Calu3 (cell line): ENCODE measurements at regions not wholly inside any gene's neighbourhood (a gene's known extent, or its start where the extent isn't known, plus 50 kb on each side); places are given as distances from the start of the nearest gene placed in this dataset.
"Not testable (repeated sequence)": the region's sequence is repeated elsewhere in the genome, so short reads cannot be mapped to it uniquely, and the experiment has no call there.

Source experiments
- BruUV-seq: library from RNA; stranded (reverse); fragments of 400-500 nt; replicated peaks from 2 replicates; lab custom pipeline; 2021; lab: Mats Ljungman, UMichigan
- CTCF ChIA-PET: fragments of 300-600 bp; sonication (Branson Sonifier 250); formaldehyde crosslinking; loops from one replicate; lab custom pipeline; 2022; ENCODE audit warnings: antibody characterized with exemption; lab: Charles Lee
- DNase-seq: peaks from one replicate; pipeline ENCODE4 v3.0.0; 2022
- H3K27ac Mint-ChIP-seq: one replicate; pipeline ENCODE4 v1.8.0; 2022; ENCODE audit warnings: mixed read lengths; ENCODE audit not compliant: unreplicated experiment
- H3K27me3 Mint-ChIP-seq: one replicate; pipeline ENCODE4 v1.8.0; 2022; ENCODE audit warnings: mixed read lengths; ENCODE audit not compliant: unreplicated experiment
- H3K36me3 Mint-ChIP-seq: one replicate; pipeline ENCODE4 v1.8.0; 2022; ENCODE audit warnings: mild to moderate bottlenecking, moderate library complexity, mixed read lengths; ENCODE audit not compliant: insufficient read depth, unreplicated experiment
- H3K4me1 Mint-ChIP-seq: one replicate; pipeline ENCODE4 v1.8.0; 2022; ENCODE audit warnings: mild to moderate bottlenecking, low read depth, mixed read lengths; ENCODE audit not compliant: unreplicated experiment
- H3K4me3 Mint-ChIP-seq: one replicate; pipeline ENCODE4 v1.8.0; 2022; ENCODE audit warnings: mild to moderate bottlenecking, low read depth, moderate library complexity, mixed read lengths; ENCODE audit not compliant: unreplicated experiment
- H3K9me3 Mint-ChIP-seq: one replicate; pipeline ENCODE4 v1.8.0; 2022; ENCODE audit warnings: low read depth, mixed read lengths; ENCODE audit not compliant: unreplicated experiment
- intact Hi-C: fragments of 100-400 bp; cut with micrococcal nuclease; formaldehyde crosslinking; loops from one replicate; pipeline ENCODE4 v1.10.0; 2022; ENCODE audit not compliant: unreplicated experiment
- TF ChIP-seq, protein P1 (sequence below): fragments of 200-600 bp; IDR thresholded peaks from one replicate; pipeline ENCODE4 v1.8.0; 2022; ENCODE audit warnings: antibody characterized with exemption; ENCODE audit not compliant: unreplicated experiment

DNA sequence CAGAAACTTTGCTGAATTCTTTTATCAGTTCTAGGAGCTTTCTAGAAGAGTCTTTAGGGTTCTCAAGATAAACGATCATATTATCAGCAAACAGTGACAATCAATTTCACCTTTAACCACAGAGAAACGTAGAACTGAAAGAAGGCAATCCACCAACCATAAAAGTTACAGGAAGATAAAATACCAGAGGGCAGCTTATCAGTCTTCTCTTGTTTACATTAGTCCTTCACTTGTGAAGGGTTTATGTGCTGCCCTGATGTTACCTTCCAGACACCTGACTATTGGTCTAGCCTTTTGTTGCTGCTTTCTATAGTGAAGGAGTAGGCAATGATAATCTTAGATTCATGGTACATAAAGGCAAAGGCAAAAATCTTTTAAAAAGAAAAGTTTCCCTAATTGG lies 73.2 kb upstream of the EFCAB3 start:
- intact Hi-C loops: no loop called here
- CTCF ChIA-PET: no interaction called here
- no peak for DNase-seq
- H3K4me1 Mint-ChIP-seq: no peaks in the 10 kb centered on the region
- TF ChIP-seq, protein P1, sequence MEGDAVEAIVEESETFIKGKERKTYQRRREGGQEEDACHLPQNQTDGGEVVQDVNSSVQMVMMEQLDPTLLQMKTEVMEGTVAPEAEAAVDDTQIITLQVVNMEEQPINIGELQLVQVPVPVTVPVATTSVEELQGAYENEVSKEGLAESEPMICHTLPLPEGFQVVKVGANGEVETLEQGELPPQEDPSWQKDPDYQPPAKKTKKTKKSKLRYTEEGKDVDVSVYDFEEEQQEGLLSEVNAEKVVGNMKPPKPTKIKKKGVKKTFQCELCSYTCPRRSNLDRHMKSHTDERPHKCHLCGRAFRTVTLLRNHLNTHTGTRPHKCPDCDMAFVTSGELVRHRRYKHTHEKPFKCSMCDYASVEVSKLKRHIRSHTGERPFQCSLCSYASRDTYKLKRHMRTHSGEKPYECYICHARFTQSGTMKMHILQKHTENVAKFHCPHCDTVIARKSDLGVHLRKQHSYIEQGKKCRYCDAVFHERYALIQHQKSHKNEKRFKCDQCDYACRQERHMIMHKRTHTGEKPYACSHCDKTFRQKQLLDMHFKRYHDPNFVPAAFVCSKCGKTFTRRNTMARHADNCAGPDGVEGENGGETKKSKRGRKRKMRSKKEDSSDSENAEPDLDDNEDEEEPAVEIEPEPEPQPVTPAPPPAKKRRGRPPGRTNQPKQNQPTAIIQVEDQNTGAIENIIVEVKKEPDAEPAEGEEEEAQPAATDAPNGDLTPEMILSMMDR: no peak
- BruUV-seq: no TSS peak
- H3K9me3 Mint-ChIP-seq: no peaks in the 10 kb centered on the region
- no peaks in the 10 kb centered on the region for H3K36me3 Mint-ChIP-seq
- no peak overlapping the region for H3K4me3 Mint-ChIP-seq
- peaks cover 53% of the 10 kb centered on the region for H3K27me3 Mint-ChIP-seq
- H3K27ac Mint-ChIP-seq: no peak overlapping the region

DNA sequence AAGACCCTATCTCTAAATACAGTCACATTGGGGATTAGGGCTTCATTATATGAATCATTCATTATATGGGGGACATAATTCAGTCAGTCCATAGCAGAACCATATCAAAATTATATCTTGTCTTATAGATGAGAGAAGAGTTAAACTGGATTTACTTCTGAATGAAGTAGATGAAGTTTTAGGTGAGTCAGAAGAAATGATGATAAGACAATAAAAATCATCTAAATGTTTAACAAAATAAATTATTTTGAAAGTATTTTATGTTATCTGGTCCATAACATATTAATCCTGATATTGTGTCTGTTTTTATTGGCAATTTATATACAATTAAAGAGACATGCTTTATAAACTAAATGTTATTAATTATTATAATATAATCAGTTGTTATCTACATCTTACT lies 76.9 kb upstream of the EFCAB3 start:
- Mint-ChIP-seq H3K27ac (no peak overlapping the region), H3K9me3 (no peaks in the 10 kb centered on the region), H3K36me3 (no peaks in the 10 kb centered on the region), H3K27me3 (peaks cover 29% of the 10 kb centered on the region), H3K4me3 (no peak overlapping the region), H3K4me1 (no peaks in the 10 kb centered on the region)
- TF ChIP-seq, protein P1: no peak
- intact Hi-C loops: no loop called here
- CTCF ChIA-PET: no interaction called here
- no TSS peak for BruUV-seq
- no peak for DNase-seq

DNA sequence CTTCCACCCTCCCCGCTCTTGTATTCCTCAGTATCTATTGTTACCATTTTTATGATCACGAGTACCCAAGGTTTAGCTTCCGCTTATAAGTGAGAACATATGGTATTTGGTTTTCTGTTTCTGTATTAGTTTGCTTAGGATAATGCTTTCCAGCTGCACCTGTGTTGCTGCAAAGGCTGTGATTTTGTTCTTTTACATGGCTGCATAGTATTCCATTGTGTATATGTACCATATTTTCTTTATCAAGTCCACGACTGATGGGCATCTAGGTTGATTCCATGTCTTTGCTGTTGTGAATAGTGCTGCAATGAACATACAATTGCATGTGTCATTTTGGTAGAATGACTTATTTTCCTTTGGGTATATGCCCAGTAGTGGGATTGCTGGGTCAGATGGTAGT lies 79.7 kb upstream of the EFCAB3 start:
- Mint-ChIP-seq H3K27me3 (peaks cover 7% of the 10 kb centered on the region), H3K4me1 (no peaks in the 10 kb centered on the region), H3K4me3 (no peak overlapping the region), H3K36me3 (no peaks in the 10 kb centered on the region), H3K27ac (no peak overlapping the region), H3K9me3 (no peaks in the 10 kb centered on the region)
- BruUV-seq: no TSS peak
- TF ChIP-seq, protein P1: no peak
- CTCF ChIA-PET: no interaction called here
- DNase-seq: no peak
- intact Hi-C loops: no loop called here

GRCh38 chr17:62275290-62275689 lies 105.1 kb upstream of the EFCAB3 start:
- H3K27ac Mint-ChIP-seq, intact Hi-C loops, DNase-seq, H3K27me3 Mint-ChIP-seq, H3K4me3 Mint-ChIP-seq, H3K4me1 Mint-ChIP-seq, CTCF ChIA-PET, H3K36me3 Mint-ChIP-seq, BruUV-seq, H3K9me3 Mint-ChIP-seq: not testable (repeated sequence)

DNA sequence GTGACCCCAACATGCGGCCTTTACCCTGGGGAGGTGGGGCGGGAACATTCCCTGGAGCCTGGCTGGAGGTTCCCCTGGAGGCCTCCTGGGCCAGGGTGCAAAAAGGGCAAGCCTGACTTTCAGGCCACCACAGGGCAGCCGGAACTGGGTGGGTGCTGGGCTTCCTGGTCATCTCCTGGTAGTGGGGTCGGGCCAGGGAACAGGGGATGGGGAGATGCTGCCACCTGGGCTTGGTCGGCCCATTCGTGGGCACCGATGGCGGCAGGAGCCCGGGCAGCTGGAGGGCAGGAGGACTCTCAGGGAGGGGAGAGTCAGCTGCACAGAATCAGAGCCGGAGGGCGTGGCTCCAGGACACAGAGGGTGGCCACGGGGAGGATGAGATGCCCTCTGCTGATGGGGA lies 112.0 kb upstream of the EFCAB3 start:
- H3K4me3 Mint-ChIP-seq, CTCF ChIA-PET, H3K27ac Mint-ChIP-seq, intact Hi-C loops, H3K4me1 Mint-ChIP-seq, H3K36me3 Mint-ChIP-seq, DNase-seq, H3K27me3 Mint-ChIP-seq, H3K9me3 Mint-ChIP-seq, BruUV-seq: not testable (repeated sequence)

DNA sequence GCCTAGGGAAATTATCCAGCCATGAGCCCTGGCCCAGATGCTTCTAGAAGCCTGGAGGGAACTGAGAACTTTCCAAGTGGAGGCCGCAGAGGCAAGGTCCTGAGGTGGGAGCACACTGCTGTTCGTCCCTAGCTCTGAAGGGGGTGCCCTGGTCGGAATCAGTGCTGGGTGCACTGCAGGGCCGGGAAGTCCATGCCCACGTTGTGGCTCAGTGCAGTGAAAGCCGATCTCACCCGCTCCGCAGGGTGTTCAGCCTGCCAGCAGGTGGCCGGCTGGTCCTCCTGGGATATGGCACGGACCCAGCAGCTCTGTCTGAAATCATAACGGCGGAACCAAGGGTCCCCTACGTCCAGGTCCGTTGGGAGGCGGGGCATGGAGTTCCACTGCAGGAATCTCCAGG lies 115.4 kb upstream of the EFCAB3 start:
- H3K4me3 Mint-ChIP-seq, H3K36me3 Mint-ChIP-seq, BruUV-seq, intact Hi-C loops, H3K27me3 Mint-ChIP-seq, H3K9me3 Mint-ChIP-seq, CTCF ChIA-PET, H3K4me1 Mint-ChIP-seq, DNase-seq, H3K27ac Mint-ChIP-seq: not testable (repeated sequence)

GRCh38 chr17:62255791-62256190 lies 124.6 kb upstream of the EFCAB3 start:
- BruUV-seq, H3K4me3 Mint-ChIP-seq, intact Hi-C loops, DNase-seq, H3K27me3 Mint-ChIP-seq, H3K4me1 Mint-ChIP-seq, H3K9me3 Mint-ChIP-seq, CTCF ChIA-PET, H3K27ac Mint-ChIP-seq, H3K36me3 Mint-ChIP-seq: not testable (repeated sequence)

GRCh38 chr17:62242076-62242475 lies 138.3 kb upstream of the EFCAB3 start:
- intact Hi-C loops, H3K4me3 Mint-ChIP-seq, H3K27me3 Mint-ChIP-seq, DNase-seq, H3K9me3 Mint-ChIP-seq, H3K4me1 Mint-ChIP-seq, CTCF ChIA-PET, H3K36me3 Mint-ChIP-seq, BruUV-seq, H3K27ac Mint-ChIP-seq: not testable (repeated sequence)
